Liver (tissue), 8 donors: ENCODE measurements at regions not wholly inside any gene's neighbourhood (a gene's known extent, or its start where the extent isn't known, plus 50 kb on each side); places are given as distances from the start of the nearest gene placed in this dataset.

ENCODE experiments used
- DNase-seq: peaks from one replicate; pipeline ENCODE4 v3.0.0-alpha.2; 2017; ENCODE audit warnings: low spot score
- H3K27ac ChIP-seq, 2 donors: one replicate each; pipeline ENCODE4 v1.7.0; 2013; ENCODE audit warnings: inconsistent platforms in 2 of 2, low read length in 2 of 2, control low read depth in 1 of 2, low read depth in 1 of 2, mild to moderate bottlenecking in 1 of 2
- H3K27me3 ChIP-seq, 4 donors: one replicate each; pipeline versions ENCODE4 v1.6.1 to v1.7.0; 2013; ENCODE audit warnings: low read length in 3 of 4, inconsistent platforms in 1 of 4, mild to moderate bottlenecking in 1 of 4, moderate library complexity in 1 of 4; ENCODE audit not compliant: control insufficient read depth in 4 of 4, insufficient read depth in 4 of 4
- H3K36me3 ChIP-seq, 4 donors: one replicate each; pipeline versions ENCODE4 v1.6.1 to v1.7.0; 2013; ENCODE audit warnings: low read length in 3 of 4, mild to moderate bottlenecking in 3 of 4, low read depth in 1 of 4, moderate library complexity in 1 of 4; ENCODE audit not compliant: control insufficient read depth in 4 of 4, insufficient read depth in 3 of 4
- H3K4me1 ChIP-seq, 4 donors: one replicate each; pipeline versions ENCODE4 v1.6.1 to v1.7.0; 2013; ENCODE audit warnings: low read length in 3 of 4, mild to moderate bottlenecking in 3 of 4, moderate library complexity in 1 of 4; ENCODE audit not compliant: control insufficient read depth in 4 of 4, insufficient read depth in 4 of 4
- H3K4me3 ChIP-seq, 3 donors: one replicate each; pipeline versions ENCODE4 v1.6.1 to v1.7.0; 2013; ENCODE audit warnings: low read length in 3 of 3, control low read depth in 1 of 3, low read depth in 1 of 3, mild to moderate bottlenecking in 1 of 3
- H3K9ac ChIP-seq, 2 donors: one replicate each; pipeline ENCODE4 v1.7.0; 2013; ENCODE audit warnings: low read length in 2 of 2, mild to moderate bottlenecking in 2 of 2, moderate library complexity in 2 of 2, control low read depth in 1 of 2, low read depth in 1 of 2
- H3K9me3 ChIP-seq, 4 donors: one replicate each; pipeline versions ENCODE4 v1.6.1 to v1.7.0; 2013; ENCODE audit warnings: low read length in 3 of 4; ENCODE audit not compliant: control insufficient read depth in 4 of 4
- EGR1 ChIP-seq, 2 donors: IDR thresholded peaks; 2 replicates each; pipeline ENCODE4 v1.6.1; 2016 to 2018; ENCODE audit warnings: antibody characterized with exemption in 2 of 2, low read depth in 2 of 2
- FOXA1 ChIP-seq: IDR thresholded peaks from 2 replicates; pipeline ENCODE4 v1.6.1; 2016; ENCODE audit warnings: antibody characterized with exemption
- FOXA2 ChIP-seq: IDR thresholded peaks from 2 replicates; pipeline ENCODE4 v1.6.1; 2016; ENCODE audit warnings: antibody characterized with exemption
- GABPA ChIP-seq, 2 donors: IDR thresholded peaks in 1 of 2; conservative IDR thresholded peaks in 1 of 2; 2 replicates each; pipeline ENCODE4 v1.6.1; 2016; ENCODE audit warnings: antibody characterized with exemption in 2 of 2, mild to moderate bottlenecking in 1 of 2, moderate library complexity in 1 of 2
- HNF4A ChIP-seq, 2 donors: conservative IDR thresholded peaks; 2 replicates each; pipeline ENCODE4 v1.6.1; 2016; ENCODE audit warnings: antibody characterized with exemption in 2 of 2, mild to moderate bottlenecking in 2 of 2
- HNF4G ChIP-seq: IDR thresholded peaks from 2 replicates; pipeline ENCODE4 v1.6.1; 2016; ENCODE audit warnings: antibody characterized with exemption
- JUND ChIP-seq, 2 donors: IDR thresholded peaks; 2 replicates each; pipeline ENCODE4 v1.6.1; 2016; ENCODE audit warnings: antibody characterized with exemption in 2 of 2
- MAX ChIP-seq: IDR thresholded peaks from 2 replicates; pipeline ENCODE4 v1.6.1; 2016; ENCODE audit warnings: antibody characterized with exemption
- NR2F2 ChIP-seq: IDR thresholded peaks from 2 replicates; pipeline ENCODE4 v1.6.1; 2016; ENCODE audit warnings: antibody characterized with exemption
- RAD21 ChIP-seq, 2 donors: IDR thresholded peaks; 2 replicates each; pipeline ENCODE4 v1.6.1; 2016; ENCODE audit warnings: antibody characterized with exemption in 2 of 2, mild to moderate bottlenecking in 2 of 2
- RXRA ChIP-seq, 2 donors: IDR thresholded peaks; 2 replicates each; pipeline ENCODE4 v1.6.1; 2017 to 2018; ENCODE audit warnings: antibody characterized with exemption in 2 of 2, mild to moderate bottlenecking in 1 of 2
- SP1 ChIP-seq: IDR thresholded peaks from 2 replicates; pipeline ENCODE4 v1.6.1; 2018; ENCODE audit warnings: antibody characterized with exemption, mild to moderate bottlenecking
- TAF1 ChIP-seq: conservative IDR thresholded peaks from 2 replicates; pipeline ENCODE4 v1.6.1; 2016; ENCODE audit warnings: antibody characterized with exemption, mild to moderate bottlenecking
- YY1 ChIP-seq: IDR thresholded peaks from 2 replicates; pipeline ENCODE4 v1.6.1; 2016; ENCODE audit warnings: antibody characterized with exemption, mild to moderate bottlenecking
- WGBS: extraction: QIAGEN DNeasy Blood & Tissue Kit; methylation state at CpG from one replicate; pipeline ENCODE4 v1.1.7; 2013; 5-methylcytosine and 5-hydroxymethylcytosine counted together
- TF ChIP-seq, protein P1 (sequence below): IDR thresholded peaks from 2 replicates; pipeline ENCODE4 v1.6.1; 2016; ENCODE audit warnings: antibody characterized with exemption, mild to moderate bottlenecking
- TF ChIP-seq, protein P2 (sequence below): IDR thresholded peaks from 2 replicates; pipeline ENCODE4 v1.6.1; 2016; ENCODE audit warnings: antibody characterized with exemption
- TF ChIP-seq, protein P3 (sequence below): fragments of 150-350 bp; IDR thresholded peaks from 2 replicates; pipeline ENCODE4 v1.5.1; 2017; ENCODE audit warnings: improper control_type of control experiment, low read depth, low read length; ENCODE audit not compliant: missing input control
- TF ChIP-seq, protein P4 (sequence below): IDR thresholded peaks from 2 replicates; pipeline ENCODE4 v1.6.1; 2016; ENCODE audit warnings: antibody characterized with exemption
- donor health status: healthy.
- donor health status: healthy.
- donor health status: healthy.
- donor health status: healthy.
- donor health status: healthy.

- Histone ChIP-seq H3K4me1 (no peaks in the 10 kb centered on the region), H3K27ac (no peak overlapping the region), H3K27me3 (peaks cover 0 to 10% (median 0%) of the 10 kb centered on the region in 4 donors), H3K36me3 (no peaks in the 10 kb centered on the region), H3K9ac (no peak overlapping the region), H3K4me3 (no peak overlapping the region), H3K9me3 (no peaks in the 10 kb centered on the region)
- 79% methylated on average over 10 of the region's 10 CpGs for WGBS
- peak; percentile 10 for DNase-seq
- TF ChIP-seq RXRA (IDR thresholded peaks at IDR 0.05) (no peak), GABPA (IDR thresholded peaks at IDR 0.05 in 1 of 2, conservative IDR thresholded peaks at IDR 0.05 in 1 of 2) (no peak), RAD21 (IDR thresholded peaks at IDR 0.05) (no peak), FOXA2 (no peak), EGR1 (IDR thresholded peaks at IDR 0.05; ENCODE audit: low read depth in 2 of 2) (no peak), FOXA1 (no peak), NR2F2 (no peak), JUND (IDR thresholded peaks at IDR 0.05) (no peak), TAF1 (no peak), HNF4G (no peak), SP1 (no peak), HNF4A (conservative IDR thresholded peaks at IDR 0.05) (no peak), MAX (no peak), YY1 (no peak)
- TF ChIP-seq, protein P1, sequence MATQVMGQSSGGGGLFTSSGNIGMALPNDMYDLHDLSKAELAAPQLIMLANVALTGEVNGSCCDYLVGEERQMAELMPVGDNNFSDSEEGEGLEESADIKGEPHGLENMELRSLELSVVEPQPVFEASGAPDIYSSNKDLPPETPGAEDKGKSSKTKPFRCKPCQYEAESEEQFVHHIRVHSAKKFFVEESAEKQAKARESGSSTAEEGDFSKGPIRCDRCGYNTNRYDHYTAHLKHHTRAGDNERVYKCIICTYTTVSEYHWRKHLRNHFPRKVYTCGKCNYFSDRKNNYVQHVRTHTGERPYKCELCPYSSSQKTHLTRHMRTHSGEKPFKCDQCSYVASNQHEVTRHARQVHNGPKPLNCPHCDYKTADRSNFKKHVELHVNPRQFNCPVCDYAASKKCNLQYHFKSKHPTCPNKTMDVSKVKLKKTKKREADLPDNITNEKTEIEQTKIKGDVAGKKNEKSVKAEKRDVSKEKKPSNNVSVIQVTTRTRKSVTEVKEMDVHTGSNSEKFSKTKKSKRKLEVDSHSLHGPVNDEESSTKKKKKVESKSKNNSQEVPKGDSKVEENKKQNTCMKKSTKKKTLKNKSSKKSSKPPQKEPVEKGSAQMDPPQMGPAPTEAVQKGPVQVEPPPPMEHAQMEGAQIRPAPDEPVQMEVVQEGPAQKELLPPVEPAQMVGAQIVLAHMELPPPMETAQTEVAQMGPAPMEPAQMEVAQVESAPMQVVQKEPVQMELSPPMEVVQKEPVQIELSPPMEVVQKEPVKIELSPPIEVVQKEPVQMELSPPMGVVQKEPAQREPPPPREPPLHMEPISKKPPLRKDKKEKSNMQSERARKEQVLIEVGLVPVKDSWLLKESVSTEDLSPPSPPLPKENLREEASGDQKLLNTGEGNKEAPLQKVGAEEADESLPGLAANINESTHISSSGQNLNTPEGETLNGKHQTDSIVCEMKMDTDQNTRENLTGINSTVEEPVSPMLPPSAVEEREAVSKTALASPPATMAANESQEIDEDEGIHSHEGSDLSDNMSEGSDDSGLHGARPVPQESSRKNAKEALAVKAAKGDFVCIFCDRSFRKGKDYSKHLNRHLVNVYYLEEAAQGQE: no peak
- TF ChIP-seq, protein P2, sequence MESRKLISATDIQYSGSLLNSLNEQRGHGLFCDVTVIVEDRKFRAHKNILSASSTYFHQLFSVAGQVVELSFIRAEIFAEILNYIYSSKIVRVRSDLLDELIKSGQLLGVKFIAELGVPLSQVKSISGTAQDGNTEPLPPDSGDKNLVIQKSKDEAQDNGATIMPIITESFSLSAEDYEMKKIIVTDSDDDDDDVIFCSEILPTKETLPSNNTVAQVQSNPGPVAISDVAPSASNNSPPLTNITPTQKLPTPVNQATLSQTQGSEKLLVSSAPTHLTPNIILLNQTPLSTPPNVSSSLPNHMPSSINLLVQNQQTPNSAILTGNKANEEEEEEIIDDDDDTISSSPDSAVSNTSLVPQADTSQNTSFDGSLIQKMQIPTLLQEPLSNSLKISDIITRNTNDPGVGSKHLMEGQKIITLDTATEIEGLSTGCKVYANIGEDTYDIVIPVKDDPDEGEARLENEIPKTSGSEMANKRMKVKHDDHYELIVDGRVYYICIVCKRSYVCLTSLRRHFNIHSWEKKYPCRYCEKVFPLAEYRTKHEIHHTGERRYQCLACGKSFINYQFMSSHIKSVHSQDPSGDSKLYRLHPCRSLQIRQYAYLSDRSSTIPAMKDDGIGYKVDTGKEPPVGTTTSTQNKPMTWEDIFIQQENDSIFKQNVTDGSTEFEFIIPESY: no peak
- TF ChIP-seq, protein P3, sequence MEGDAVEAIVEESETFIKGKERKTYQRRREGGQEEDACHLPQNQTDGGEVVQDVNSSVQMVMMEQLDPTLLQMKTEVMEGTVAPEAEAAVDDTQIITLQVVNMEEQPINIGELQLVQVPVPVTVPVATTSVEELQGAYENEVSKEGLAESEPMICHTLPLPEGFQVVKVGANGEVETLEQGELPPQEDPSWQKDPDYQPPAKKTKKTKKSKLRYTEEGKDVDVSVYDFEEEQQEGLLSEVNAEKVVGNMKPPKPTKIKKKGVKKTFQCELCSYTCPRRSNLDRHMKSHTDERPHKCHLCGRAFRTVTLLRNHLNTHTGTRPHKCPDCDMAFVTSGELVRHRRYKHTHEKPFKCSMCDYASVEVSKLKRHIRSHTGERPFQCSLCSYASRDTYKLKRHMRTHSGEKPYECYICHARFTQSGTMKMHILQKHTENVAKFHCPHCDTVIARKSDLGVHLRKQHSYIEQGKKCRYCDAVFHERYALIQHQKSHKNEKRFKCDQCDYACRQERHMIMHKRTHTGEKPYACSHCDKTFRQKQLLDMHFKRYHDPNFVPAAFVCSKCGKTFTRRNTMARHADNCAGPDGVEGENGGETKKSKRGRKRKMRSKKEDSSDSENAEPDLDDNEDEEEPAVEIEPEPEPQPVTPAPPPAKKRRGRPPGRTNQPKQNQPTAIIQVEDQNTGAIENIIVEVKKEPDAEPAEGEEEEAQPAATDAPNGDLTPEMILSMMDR: no peak
- TF ChIP-seq, protein P4, sequence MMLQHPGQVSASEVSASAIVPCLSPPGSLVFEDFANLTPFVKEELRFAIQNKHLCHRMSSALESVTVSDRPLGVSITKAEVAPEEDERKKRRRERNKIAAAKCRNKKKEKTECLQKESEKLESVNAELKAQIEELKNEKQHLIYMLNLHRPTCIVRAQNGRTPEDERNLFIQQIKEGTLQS: no peak
Measured at GRCh38 chr10:71131096-71131495, 81.3 kb upstream of the UNC5B start.
